ENCODE measurements at regions not wholly inside any gene's neighbourhood (a gene's known extent, or its start where the extent isn't known, plus 50 kb on each side); places are given as distances from the start of the nearest gene placed in this dataset.

DNA sequence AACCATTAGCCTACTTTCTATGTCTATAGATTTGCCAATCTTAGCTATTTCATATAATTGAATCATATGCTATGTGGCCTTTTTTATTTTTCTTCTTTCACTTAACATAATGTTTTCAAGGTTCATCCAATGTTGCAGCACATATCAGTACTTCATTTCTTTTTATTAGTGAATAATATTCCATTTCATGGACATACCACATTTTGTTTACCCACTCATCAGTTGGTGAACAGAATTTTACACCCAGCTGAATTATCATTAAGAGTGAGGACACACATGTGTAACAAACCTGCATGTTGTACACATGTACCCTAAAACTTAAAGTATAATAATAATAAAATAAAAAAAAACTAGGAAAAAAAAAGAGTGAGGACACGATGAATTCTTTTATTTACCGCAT is 81.7 kb upstream of the C3orf80 start:
- Histone ChIP-seq H3K36me3 (ENCODE audit: control insufficient read depth in 2 of 4, insufficient read depth in 4 of 4, low read length in 3 of 4) (no peaks in the 10 kb centered on the region), H2AFZ (ENCODE audit: low read length) (no peak overlapping the region), H2BK5ac (ENCODE audit: low read depth, low read length) (no peak overlapping the region), H3K56ac (replicated peaks; ENCODE audit: insufficient read length, low read depth, low read length) (no peak overlapping the region), H3K4me2 (ENCODE audit: insufficient read depth in 1 of 2, low read depth in 2 of 2, low read length in 2 of 2) (no peak overlapping the region), H3K4me3 (ENCODE audit: extremely low read depth in 1 of 4, insufficient read depth in 2 of 4, low read depth in 3 of 4, low read length in 4 of 4) (no peak overlapping the region), H4K8ac (ENCODE audit: extremely low read depth, insufficient read depth, low read length) (no peak overlapping the region), H2AK5ac (ENCODE audit: low read depth, low read length) (no peak overlapping the region), H4K91ac (replicated peaks; ENCODE audit: insufficient read length, low read length) (no peak overlapping the region), H2BK20ac (ENCODE audit: low read length) (no peak overlapping the region), H4K5ac (ENCODE audit: insufficient read length, low read depth, low read length) (no peak overlapping the region), H2BK12ac (ENCODE audit: low read depth, low read length) (no peak overlapping the region), H4K20me1 (replicated peaks in 1 of 2; ENCODE audit: control insufficient read depth in 1 of 2, insufficient read depth in 2 of 2, low read length in 2 of 2) (no peaks in the 10 kb centered on the region), H3K14ac (ENCODE audit: insufficient read length) (no peak overlapping the region), H3K27ac (ENCODE audit: low read depth, low read length) (no peak overlapping the region), H3K4me1 (replicated peaks in 1 of 4; ENCODE audit: control insufficient read depth in 3 of 4, insufficient read depth in 4 of 4, low read length in 3 of 4) (no peaks in the 10 kb centered on the region), H2BK15ac (ENCODE audit: low read length) (no peak overlapping the region), H3K9ac (replicated peaks in 1 of 4; ENCODE audit: extremely low read depth in 1 of 4, low read depth in 3 of 4, low read length in 3 of 4) (no peak overlapping the region), H3K9me3 (ENCODE audit: insufficient read depth in 2 of 2, low read depth in 1 of 2, low read length in 1 of 2) (peaks cover 0 to 3% of the 10 kb centered on the region in 2 experiments; a peak in 1 of 4 replicates), H3K79me2 (ENCODE audit: control insufficient read depth in 1 of 2, insufficient read depth in 2 of 2, low read length in 2 of 2) (no peaks in the 10 kb centered on the region), H3K23ac (ENCODE audit: insufficient read length) (no peak overlapping the region), H3K23me2 (ENCODE audit: low read depth, low read length) (no peaks in the 10 kb centered on the region), H3K79me1 (ENCODE audit: low read depth, low read length) (no peaks in the 10 kb centered on the region), H3K27me3 (replicated peaks in 1 of 4; ENCODE audit: control insufficient read depth in 3 of 4, extremely low read depth in 1 of 4, insufficient read depth in 3 of 4, low read length in 3 of 4) (no peaks in the 10 kb centered on the region), H3K18ac (ENCODE audit: extremely low read depth, low read length) (no peak overlapping the region), H3K4ac (replicated peaks; ENCODE audit: insufficient read length, low read depth, low read length) (no peak overlapping the region), H2BK120ac (replicated peaks; ENCODE audit: low read depth, low read length) (no peak overlapping the region)
- 95% methylated on average over 2 of the region's 2 CpGs; no CpG with 5 or more reads in 1 of the 2 experiments for WGBS, 2 experiments (ENCODE audit: extremely low coverage in 1 of 2, insufficient coverage in 1 of 2, insufficient read length in 1 of 2, insufficient replicate concordance in 2 of 2, low coverage in 1 of 2, low lambda C conversion rate in 2 of 2, missing lambda C conversion rate in 1 of 2)
- TF ChIP-seq HDAC6 (IDR thresholded peaks at IDR 0.05; ENCODE audit: low read depth, low read length), result no peak
- TF ChIP-seq MAFK (IDR thresholded peaks at IDR 0.05; ENCODE audit: low read depth, low read length), result no peak
- TF ChIP-seq RAD21 (IDR thresholded peaks at IDR 0.05 in 1 of 2, conservative IDR thresholded peaks at IDR 0.05 in 1 of 2; ENCODE audit: low read depth in 2 of 2, low read length in 2 of 2), result no peak
- TF ChIP-seq, protein P1, sequence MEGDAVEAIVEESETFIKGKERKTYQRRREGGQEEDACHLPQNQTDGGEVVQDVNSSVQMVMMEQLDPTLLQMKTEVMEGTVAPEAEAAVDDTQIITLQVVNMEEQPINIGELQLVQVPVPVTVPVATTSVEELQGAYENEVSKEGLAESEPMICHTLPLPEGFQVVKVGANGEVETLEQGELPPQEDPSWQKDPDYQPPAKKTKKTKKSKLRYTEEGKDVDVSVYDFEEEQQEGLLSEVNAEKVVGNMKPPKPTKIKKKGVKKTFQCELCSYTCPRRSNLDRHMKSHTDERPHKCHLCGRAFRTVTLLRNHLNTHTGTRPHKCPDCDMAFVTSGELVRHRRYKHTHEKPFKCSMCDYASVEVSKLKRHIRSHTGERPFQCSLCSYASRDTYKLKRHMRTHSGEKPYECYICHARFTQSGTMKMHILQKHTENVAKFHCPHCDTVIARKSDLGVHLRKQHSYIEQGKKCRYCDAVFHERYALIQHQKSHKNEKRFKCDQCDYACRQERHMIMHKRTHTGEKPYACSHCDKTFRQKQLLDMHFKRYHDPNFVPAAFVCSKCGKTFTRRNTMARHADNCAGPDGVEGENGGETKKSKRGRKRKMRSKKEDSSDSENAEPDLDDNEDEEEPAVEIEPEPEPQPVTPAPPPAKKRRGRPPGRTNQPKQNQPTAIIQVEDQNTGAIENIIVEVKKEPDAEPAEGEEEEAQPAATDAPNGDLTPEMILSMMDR (IDR thresholded peaks at IDR 0.05; ENCODE audit: control extremely low read depth in 1 of 3, insufficient read depth in 1 of 3, low read depth in 1 of 3, low read length in 3 of 3), result no peak
- TF ChIP-seq NANOG (IDR thresholded peaks at IDR 0.05; ENCODE audit: insufficient read depth, low read depth, low read length, poor library complexity, severe bottlenecking), result no peak
- no peak for TF ChIP-seq TCF12 (IDR thresholded peaks at IDR 0.05; ENCODE audit: low read depth, low read length)
- TF ChIP-seq KDM4A (IDR thresholded peaks at IDR 0.05; ENCODE audit: low read depth, low read length, severe bottlenecking), result no peak
- TF ChIP-seq ASH2L (IDR thresholded peaks at IDR 0.05; ENCODE audit: low read length), result no peak
- TF ChIP-seq CREB1 (IDR thresholded peaks at IDR 0.05), result no peak
- no peak for TF ChIP-seq E2F6 (IDR thresholded peaks at IDR 0.05)
- no peak for TF ChIP-seq HDAC2 (IDR thresholded peaks at IDR 0.05; ENCODE audit: borderline replicate concordance in 1 of 2, low read depth in 2 of 2, low read length in 2 of 2)
- ChIA-PET CTCF (ENCODE audit: partially characterized antibody) (interaction anchor here (0.6 to 3.2 kb wide), 3 partner anchors 10 to 260 kb away, joined by 3 to 18 read pairs (median 5); no protein-coding TSS in a partner anchor), POLR2A (ENCODE audit: partially characterized antibody) (interaction anchor here (0.6 kb wide), 1 partner anchor 9 kb away, joined by 3 read pairs; no protein-coding TSS in a partner anchor)
- DNase-seq (ENCODE audit: low read depth in 1 of 2, low spot score in 2 of 2) (no peak), FAIRE-seq (no peak)

All from H1 (cell line).